Ovary (tissue), 7 donors: ENCODE measurements at regions not wholly inside any gene's neighbourhood (a gene's known extent, or its start where the extent isn't known, plus 50 kb on each side); places are given as distances from the start of the nearest gene placed in this dataset.

Experiments
- DNase-seq, 5 donors: peaks; one replicate each; pipeline ENCODE4 v3.0.0-alpha.2; 2019 to 2020
- H3K27ac ChIP-seq, 2 donors: fragments of 200-600 bp; one replicate each; pipeline versions ENCODE4 v1.5.1 to v1.8.0; 2019 to 2022
- H3K27me3 ChIP-seq: fragments of 200-600 bp; one replicate; pipeline ENCODE4 v1.8.0; 2022
- H3K36me3 ChIP-seq: fragments of 200-600 bp; sonication (generic); one replicate; pipeline ENCODE4 v1.5.1; 2019
- H3K4me1 ChIP-seq: one replicate; pipeline ENCODE4 v1.8.1; 2013; ENCODE audit warnings: mild to moderate bottlenecking, moderate library complexity; ENCODE audit not compliant: insufficient read depth
- H3K4me3 ChIP-seq: fragments of 200-600 bp; sonication (generic); one replicate; pipeline ENCODE4 v1.5.1; 2017
- H3K9me3 ChIP-seq, 2 donors: fragments of 200-600 bp in 1 of 2; sonication (generic) in 1 of 2; one replicate each; pipeline versions ENCODE4 v1.5.1 to v1.8.1; 2013 to 2019; ENCODE audit warnings: mild to moderate bottlenecking in 1 of 2, moderate library complexity in 1 of 2
- EP300 ChIP-seq: sonication (generic); formaldehyde crosslinking; IDR thresholded peaks from one replicate; pipeline ENCODE4 v1.6.1; 2017; ENCODE audit warnings: antibody characterized with exemption
- POLR2A ChIP-seq: fragments of 450-650 bp; IDR thresholded peaks from one replicate; pipeline ENCODE4 v1.6.1; 2017; ENCODE audit warnings: antibody characterized with exemption, mild to moderate bottlenecking, moderate library complexity
- WGBS, 3 donors: extraction: QIAGEN DNeasy Blood & Tissue Kit in 1 of 3; methylation state at CpG; one replicate each; pipeline versions ENCODE4 v1.1.5 to v1.1.7; 2013 to 2017; 5-methylcytosine and 5-hydroxymethylcytosine counted together
- intact Hi-C, 4 donors: fragments of 100-400 bp; cut with DNase I; formaldehyde crosslinking; loops; one replicate each; pipeline versions ENCODE4 v1.11.0 to v1.15.1; 2022 to 2023
- TF ChIP-seq, protein P1 (sequence below), 3 donors: fragments of 450-650 bp in 2 of 3; fragments of 200-600 bp in 1 of 3; IDR thresholded peaks; one replicate each; pipeline versions ENCODE4 v1.5.1 to v1.8.0; 2016 to 2022; ENCODE audit warnings: antibody characterized with exemption in 3 of 3, mild to moderate bottlenecking in 1 of 3
- donor health status: DM: no; HTN: no; CAD: no; lungs with moderate emphysema.
- donor health status: DM: no; HTN: no; CAD: no.
- donor health status: Bipolar disorder and iron deficiency.
- donor health status: DM: no; HTN: no; CAD: no.
- donor health status: DM: yes; HTN: yes; CAD: no.

DNA sequence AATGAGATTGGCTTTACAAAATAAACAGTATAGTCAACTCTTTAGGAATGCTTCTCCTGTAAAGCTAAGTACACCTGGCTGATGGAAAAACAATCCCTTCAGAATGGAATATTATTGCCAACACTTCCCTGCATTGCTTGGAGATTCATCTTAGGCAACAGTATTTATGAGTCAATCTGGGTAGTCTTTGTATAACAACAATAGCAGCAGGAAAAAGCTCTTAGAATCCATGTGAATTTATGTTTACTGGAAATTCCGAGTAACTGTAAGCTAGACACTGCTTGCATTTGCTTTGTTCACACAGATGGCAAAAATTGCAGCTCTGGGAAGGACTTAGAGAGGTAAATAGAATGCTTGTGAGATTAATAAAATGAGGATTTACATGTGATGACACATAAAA lies 101.7 kb upstream of the NTRK2 start:
- Histone ChIP-seq H3K36me3 (no peaks in the 10 kb centered on the region), H3K27me3 (no peaks in the 10 kb centered on the region)

DNA sequence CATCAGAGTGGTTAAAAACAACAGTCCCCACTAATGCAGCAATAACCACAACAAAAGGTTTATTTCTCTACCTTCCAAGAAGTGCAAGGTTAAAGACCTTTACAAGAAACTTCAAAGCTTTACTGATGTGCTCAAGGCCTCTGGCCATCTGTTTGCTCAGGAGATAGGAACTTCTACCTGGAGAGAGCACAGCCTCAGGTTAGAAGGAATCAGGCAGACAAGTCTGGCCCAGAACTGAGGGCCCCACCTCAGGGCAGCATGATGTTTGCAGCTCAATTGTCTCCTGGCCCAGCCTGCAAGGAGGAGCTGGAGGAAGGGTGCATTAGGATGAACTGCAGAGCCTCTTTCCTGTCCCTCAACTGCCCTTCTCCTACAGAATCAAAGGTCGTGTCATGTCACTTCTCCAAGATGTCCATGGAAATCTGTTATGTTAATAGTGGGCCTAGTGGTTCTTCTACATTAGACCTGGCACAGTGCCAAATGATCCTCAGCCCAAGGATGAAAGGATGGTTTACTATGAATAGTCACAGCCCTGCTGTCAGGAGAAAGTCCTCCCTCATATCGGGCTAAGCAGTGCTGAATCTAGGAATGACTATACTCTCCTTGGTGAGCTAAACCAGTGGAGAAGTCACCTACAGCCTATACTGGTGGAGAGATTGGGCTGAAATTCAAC lies 98.9 kb upstream of the NTRK2 start:
- no peak for DNase-seq
- 59 to 74% (median 65%) methylated on average over 2 of the region's 2 CpGs for WGBS, 3 donors
- intact Hi-C loops, result no loop called here
- Histone ChIP-seq H3K27ac (no peak overlapping the region), H3K36me3 (no peaks in the 10 kb centered on the region), H3K4me3 (no peak overlapping the region), H3K4me1 (no peaks in the 10 kb centered on the region), H3K9me3 (no peaks in the 10 kb centered on the region), H3K27me3 (no peaks in the 10 kb centered on the region)
- TF ChIP-seq POLR2A (no peak), EP300 (no peak)
- TF ChIP-seq, protein P1, sequence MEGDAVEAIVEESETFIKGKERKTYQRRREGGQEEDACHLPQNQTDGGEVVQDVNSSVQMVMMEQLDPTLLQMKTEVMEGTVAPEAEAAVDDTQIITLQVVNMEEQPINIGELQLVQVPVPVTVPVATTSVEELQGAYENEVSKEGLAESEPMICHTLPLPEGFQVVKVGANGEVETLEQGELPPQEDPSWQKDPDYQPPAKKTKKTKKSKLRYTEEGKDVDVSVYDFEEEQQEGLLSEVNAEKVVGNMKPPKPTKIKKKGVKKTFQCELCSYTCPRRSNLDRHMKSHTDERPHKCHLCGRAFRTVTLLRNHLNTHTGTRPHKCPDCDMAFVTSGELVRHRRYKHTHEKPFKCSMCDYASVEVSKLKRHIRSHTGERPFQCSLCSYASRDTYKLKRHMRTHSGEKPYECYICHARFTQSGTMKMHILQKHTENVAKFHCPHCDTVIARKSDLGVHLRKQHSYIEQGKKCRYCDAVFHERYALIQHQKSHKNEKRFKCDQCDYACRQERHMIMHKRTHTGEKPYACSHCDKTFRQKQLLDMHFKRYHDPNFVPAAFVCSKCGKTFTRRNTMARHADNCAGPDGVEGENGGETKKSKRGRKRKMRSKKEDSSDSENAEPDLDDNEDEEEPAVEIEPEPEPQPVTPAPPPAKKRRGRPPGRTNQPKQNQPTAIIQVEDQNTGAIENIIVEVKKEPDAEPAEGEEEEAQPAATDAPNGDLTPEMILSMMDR (IDR thresholded peaks at IDR 0.05), result no peak

More for the DNA sequence above, 101.7 kb upstream of the NTRK2 start:
- intact Hi-C loops, result loop anchor here in 1 of 4 donors (10.0 kb wide), 1 partner anchor 1517 kb away; no protein-coding TSS in a partner anchor
- no peak for DNase-seq
- WGBS, 3 donors, result 24 to 45% (median 36%) methylated on average over 1 of the region's 1 CpG
- Histone ChIP-seq H3K4me1 (no peaks in the 10 kb centered on the region), H3K9me3 (no peaks in the 10 kb centered on the region), H3K27ac (no peak overlapping the region), H3K4me3 (no peak overlapping the region)
- TF ChIP-seq EP300, result no peak
- TF ChIP-seq, protein P1 (IDR thresholded peaks at IDR 0.05), result no peak
- no peak for TF ChIP-seq POLR2A

DNA sequence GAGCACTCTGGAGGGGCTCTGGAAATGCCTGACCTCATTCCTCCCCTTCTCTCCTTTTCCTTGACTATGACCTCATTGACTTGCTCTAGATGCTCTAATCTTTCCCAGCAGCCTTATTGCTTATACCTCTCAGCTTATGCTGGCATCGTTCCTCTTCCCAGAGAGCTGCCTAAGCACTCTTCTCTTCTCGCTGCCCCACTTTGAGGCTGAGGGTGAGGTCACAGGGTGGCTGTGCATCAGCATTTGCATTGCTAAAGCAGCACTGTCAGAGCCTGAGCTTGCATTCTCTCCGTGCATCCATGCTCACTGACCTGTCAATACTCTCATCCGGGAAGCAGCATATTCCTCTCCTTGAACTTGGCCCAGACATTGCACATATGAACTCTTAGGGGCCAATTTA lies 96.4 kb upstream of the NTRK2 start:
- intact Hi-C loops, result no loop called here
- WGBS, 3 donors, result 73 to 81% (median 76%) methylated on average over 4 of the region's 4 CpGs

DNA sequence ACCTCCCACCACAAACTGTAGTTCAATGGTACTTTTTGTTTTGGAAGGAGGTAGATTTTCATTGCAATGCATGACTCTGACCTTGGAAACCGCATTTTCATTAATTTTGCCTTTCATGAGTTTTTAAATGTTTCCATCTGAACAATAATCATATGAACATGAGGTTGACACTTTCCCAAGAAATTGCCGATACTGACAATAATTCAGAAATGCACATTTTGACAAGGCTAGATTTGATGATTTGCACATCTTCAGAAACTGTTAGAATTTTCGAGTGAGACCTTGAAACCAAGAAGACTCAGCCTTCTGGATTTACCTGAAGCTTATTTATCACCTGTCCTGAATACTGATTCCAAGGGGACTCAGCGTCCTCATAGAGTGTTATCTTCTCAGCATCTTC lies 93.8 kb upstream of the NTRK2 start:
- Histone ChIP-seq H3K4me3 (no peak overlapping the region), H3K36me3 (no peaks in the 10 kb centered on the region), H3K27ac (no peak overlapping the region), H3K4me1 (no peaks in the 10 kb centered on the region), H3K27me3 (no peaks in the 10 kb centered on the region), H3K9me3 (no peaks in the 10 kb centered on the region)
- DNase-seq, result no peak
- intact Hi-C loops, result no loop called here
- 76 to 79% (median 79%) methylated on average over 4 of the region's 4 CpGs for WGBS, 3 donors
- TF ChIP-seq, protein P1 (IDR thresholded peaks at IDR 0.05), result no peak
- TF ChIP-seq EP300 (no peak), POLR2A (no peak)

More for the DNA sequence above, 96.4 kb upstream of the NTRK2 start:
- H3K4me1 ChIP-seq, result no peaks in the 10 kb centered on the region
- no peak for DNase-seq
- no peaks in the 10 kb centered on the region for H3K27me3 ChIP-seq
- TF ChIP-seq EP300 (no peak), POLR2A (no peak)
- TF ChIP-seq, protein P1 (IDR thresholded peaks at IDR 0.05), result no peak
- no peaks in the 10 kb centered on the region for H3K9me3 ChIP-seq
- no peaks in the 10 kb centered on the region for H3K36me3 ChIP-seq
- H3K4me3 ChIP-seq, result no peak overlapping the region
- H3K27ac ChIP-seq, result no peak overlapping the region
